HG03025 (cell line): ENCODE measurements at regions not wholly inside any gene's neighbourhood (a gene's known extent, or its start where the extent isn't known, plus 50 kb on each side); places are given as distances from the start of the nearest gene placed in this dataset.
"Not testable (repeated sequence)": the region's sequence is repeated elsewhere in the genome, so short reads cannot be mapped to it uniquely, and the experiment has no call there.

Experiments used
- ATAC-seq: cut with Tn5 transposase; IDR thresholded peaks from one replicate; pipeline ENCODE4 v1.9.1; 2021; ENCODE audit warnings: mild to moderate bottlenecking, moderate library complexity; ENCODE audit not compliant: unreplicated experiment, low FRiP score

- no peak for ATAC-seq
These were observed 193.9 kb upstream of the PHF14 start for GRCh38 chr7:10779465-10780399.

GRCh38 chr7:10780400-10780747 lies 193.3 kb upstream of the PHF14 start:
- ATAC-seq: no peak

GRCh38 chr7:10786976-10787375 lies 186.7 kb upstream of the PHF14 start:
- not testable (repeated sequence) for ATAC-seq

- ATAC-seq: no peak
These were observed 184.5 kb upstream of the PHF14 start for GRCh38 chr7:10789170-10789569.

GRCh38 chr7:10790910-10791309 lies 182.8 kb upstream of the PHF14 start:
- ATAC-seq: no peak

GRCh38 chr7:10793995-10794775 lies 179.5 kb upstream of the PHF14 start:
- no peak for ATAC-seq

GRCh38 chr7:10797157-10797556 lies 176.5 kb upstream of the PHF14 start:
- no peak for ATAC-seq

GRCh38 chr7:10798044-10798443 lies 175.6 kb upstream of the PHF14 start:
- ATAC-seq: no peak

GRCh38 chr7:10799475-10799874 lies 174.2 kb upstream of the PHF14 start:
- no peak for ATAC-seq

GRCh38 chr7:10802011-10802410 lies 171.7 kb upstream of the PHF14 start:
- no peak for ATAC-seq

- ATAC-seq: no peak
These were observed 171.1 kb upstream of the PHF14 start for GRCh38 chr7:10802526-10802925.

GRCh38 chr7:10803720-10804119 lies 170.0 kb upstream of the PHF14 start:
- ATAC-seq: no peak

GRCh38 chr7:10804770-10805169 lies 168.9 kb upstream of the PHF14 start:
- ATAC-seq: no peak

- no peak for ATAC-seq
These were observed 158.1 kb upstream of the PHF14 start for GRCh38 chr7:10815546-10815945.

- no peak for ATAC-seq
These were observed 152.5 kb upstream of the PHF14 start for GRCh38 chr7:10821156-10821555.

GRCh38 chr7:10824154-10824553 lies 149.5 kb upstream of the PHF14 start:
- ATAC-seq: no peak

- no peak for ATAC-seq
These were observed 135.4 kb upstream of the PHF14 start for GRCh38 chr7:10838228-10838627.

- ATAC-seq: no peak
These were observed 128.4 kb upstream of the PHF14 start for GRCh38 chr7:10845225-10845624.

- ATAC-seq: no peak
These were observed 118.1 kb upstream of the PHF14 start for GRCh38 chr7:10855583-10855982.

GRCh38 chr7:10860516-10860915 lies 113.2 kb upstream of the PHF14 start:
- no peak for ATAC-seq

- no peak for ATAC-seq
These were observed 110.2 kb upstream of the PHF14 start for GRCh38 chr7:10863476-10863875.

GRCh38 chr7:10874666-10875065 lies 99.0 kb upstream of the PHF14 start:
- ATAC-seq: no peak
